Ishikawa (cell line): ENCODE measurements at regions not wholly inside any gene's neighbourhood (a gene's known extent, or its start where the extent isn't known, plus 50 kb on each side); places are given as distances from the start of the nearest gene placed in this dataset.

ENCODE experiments used
- CEBPB ChIP-seq: IDR thresholded peaks from 2 replicates; pipeline ENCODE4 v1.6.1; 2012
- EP300 ChIP-seq: IDR thresholded peaks from 2 replicates; pipeline ENCODE4 v1.6.1; 2012; ENCODE audit warnings: borderline replicate concordance
- MAX ChIP-seq: IDR thresholded peaks from 2 replicates; pipeline ENCODE4 v1.6.1; 2012

DNA sequence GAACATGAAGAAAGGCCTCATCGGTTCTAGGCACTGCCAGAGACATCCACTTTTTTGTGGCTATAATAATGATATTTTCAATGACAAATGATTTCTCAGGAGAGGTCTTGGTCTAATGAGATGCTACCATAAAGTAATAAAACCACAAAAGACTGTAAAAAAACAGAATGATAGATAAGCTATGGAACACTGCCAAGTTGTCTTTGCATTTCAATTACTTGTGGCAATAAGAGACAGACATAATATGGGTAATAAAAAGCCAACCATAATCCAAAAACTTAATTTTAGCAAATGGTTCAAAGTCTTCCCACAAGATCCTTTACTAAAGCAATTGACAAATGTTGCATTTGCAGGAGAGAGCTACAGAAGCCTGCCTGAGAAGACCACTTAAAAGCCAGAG is 292.5 kb downstream of the ATPSCKMT start:
- TF ChIP-seq EP300 (no peak), CEBPB (no peak), MAX (no peak)
